ENCODE measurements at regions not wholly inside any gene's neighbourhood (a gene's known extent, or its start where the extent isn't known, plus 50 kb on each side); places are given as distances from the start of the nearest gene placed in this dataset.

DNA sequence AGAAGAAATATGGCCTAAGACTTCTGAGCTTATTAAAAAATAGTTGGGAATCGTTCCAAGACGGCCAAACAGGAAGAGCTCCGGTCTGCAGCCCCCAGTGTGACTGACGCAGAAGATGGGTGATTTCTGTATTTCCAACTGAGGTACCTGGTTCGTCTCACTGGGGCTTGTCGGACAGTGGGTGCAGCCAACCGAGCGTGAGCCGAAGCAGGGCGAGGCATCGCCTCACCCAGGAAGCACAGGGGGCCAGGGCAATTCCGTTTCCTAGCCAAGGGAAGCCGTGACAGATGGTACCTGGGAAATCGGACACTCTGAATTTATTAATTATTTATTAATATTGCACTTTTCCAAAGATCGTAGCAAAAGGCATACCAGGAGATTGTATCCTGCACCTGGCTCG is 857.8 kb downstream of the C12orf50 start:
- Mint-ChIP-seq H3K27me3 (no peaks in the 10 kb centered on the region), H3K9me3 (peaks cover 5% of the 10 kb centered on the region), H3K27ac (no peak overlapping the region), H3K4me1 (no peaks in the 10 kb centered on the region), H3K36me3 (ENCODE audit: low read depth) (no peaks in the 10 kb centered on the region), H3K4me3 (no peak overlapping the region)
- DNase-seq (no peak), ATAC-seq (ENCODE audit: low read depth) (no peak)
- POLR2A ChIA-PET = no interaction called here
- CTCF ChIA-PET = no interaction called here
- TF ChIP-seq, protein P1, sequence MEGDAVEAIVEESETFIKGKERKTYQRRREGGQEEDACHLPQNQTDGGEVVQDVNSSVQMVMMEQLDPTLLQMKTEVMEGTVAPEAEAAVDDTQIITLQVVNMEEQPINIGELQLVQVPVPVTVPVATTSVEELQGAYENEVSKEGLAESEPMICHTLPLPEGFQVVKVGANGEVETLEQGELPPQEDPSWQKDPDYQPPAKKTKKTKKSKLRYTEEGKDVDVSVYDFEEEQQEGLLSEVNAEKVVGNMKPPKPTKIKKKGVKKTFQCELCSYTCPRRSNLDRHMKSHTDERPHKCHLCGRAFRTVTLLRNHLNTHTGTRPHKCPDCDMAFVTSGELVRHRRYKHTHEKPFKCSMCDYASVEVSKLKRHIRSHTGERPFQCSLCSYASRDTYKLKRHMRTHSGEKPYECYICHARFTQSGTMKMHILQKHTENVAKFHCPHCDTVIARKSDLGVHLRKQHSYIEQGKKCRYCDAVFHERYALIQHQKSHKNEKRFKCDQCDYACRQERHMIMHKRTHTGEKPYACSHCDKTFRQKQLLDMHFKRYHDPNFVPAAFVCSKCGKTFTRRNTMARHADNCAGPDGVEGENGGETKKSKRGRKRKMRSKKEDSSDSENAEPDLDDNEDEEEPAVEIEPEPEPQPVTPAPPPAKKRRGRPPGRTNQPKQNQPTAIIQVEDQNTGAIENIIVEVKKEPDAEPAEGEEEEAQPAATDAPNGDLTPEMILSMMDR (IDR thresholded peaks at IDR 0.05) = no peak
- intact Hi-C loops (cut with micrococcal nuclease) = no loop called here

DNA sequence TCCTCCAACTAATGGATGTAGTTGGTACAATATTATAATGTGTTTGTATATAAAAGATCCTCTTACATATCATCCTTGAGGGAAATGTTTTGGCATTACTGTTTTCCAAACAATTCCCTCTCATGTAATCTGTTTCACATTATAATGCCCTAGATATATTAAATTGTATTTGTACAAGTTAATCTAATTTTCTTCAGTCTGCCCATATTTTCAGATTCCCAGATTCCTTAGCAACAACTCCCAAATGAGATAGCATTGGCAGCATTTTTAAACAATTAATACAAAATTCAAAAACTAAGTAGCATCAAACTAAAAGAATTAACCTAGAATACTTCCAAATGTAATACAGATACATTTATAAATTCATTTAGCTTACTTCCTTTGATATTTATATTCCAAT is 860.2 kb downstream of the C12orf50 start:
- Mint-ChIP-seq H3K27me3 (no peaks in the 10 kb centered on the region), H3K9me3 (peaks cover 13% of the 10 kb centered on the region), H3K27ac (no peak overlapping the region), H3K4me3 (no peak overlapping the region), H3K36me3 (ENCODE audit: low read depth) (no peaks in the 10 kb centered on the region), H3K4me1 (no peaks in the 10 kb centered on the region)
- no peak for ATAC-seq (ENCODE audit: low read depth)
- DNase-seq = no peak
- TF ChIP-seq, protein P1 (IDR thresholded peaks at IDR 0.05) = no peak
- ChIA-PET CTCF (no interaction called here), POLR2A (no interaction called here)
- intact Hi-C loops (cut with micrococcal nuclease) = no loop called here

DNA sequence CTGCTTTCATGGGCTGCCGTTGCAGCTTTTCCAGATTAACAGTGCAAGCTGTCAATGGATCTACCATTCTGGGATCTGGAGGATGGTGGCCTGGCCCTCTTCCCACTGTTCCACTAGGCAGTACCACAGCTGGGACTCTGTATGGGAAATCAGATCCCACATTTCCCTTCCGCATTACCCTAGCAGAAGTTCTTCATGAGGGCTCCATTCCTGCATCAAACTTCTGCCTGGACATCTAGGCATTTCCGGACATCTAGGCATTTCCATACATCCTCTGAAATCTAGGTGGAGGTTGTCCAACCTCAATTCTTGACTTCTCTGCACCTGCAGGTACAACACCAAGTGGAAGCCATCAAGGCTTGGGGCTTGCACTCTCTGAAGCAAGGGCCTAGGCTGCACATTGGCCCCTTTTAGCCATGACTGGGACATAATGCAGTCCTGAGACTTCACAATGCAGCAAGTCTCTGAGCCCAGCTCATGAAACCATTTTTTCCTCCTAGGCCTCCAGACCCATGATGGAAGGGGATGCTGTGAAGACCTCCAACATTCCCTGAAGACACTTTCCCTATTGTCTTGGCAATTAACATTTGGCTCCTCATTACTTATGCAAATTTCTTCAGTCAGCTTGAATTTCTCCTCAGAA is 863.3 kb downstream of the C12orf50 start:
- CTCF ChIA-PET = no interaction called here
- no peaks in the 10 kb centered on the region for H3K4me1 Mint-ChIP-seq
- no peaks in the 10 kb centered on the region for H3K27me3 Mint-ChIP-seq
- no peaks in the 10 kb centered on the region for H3K36me3 Mint-ChIP-seq (ENCODE audit: low read depth)
- DNase-seq = no peak
- intact Hi-C loops (cut with micrococcal nuclease) = no loop called here
- no peak for ATAC-seq (ENCODE audit: low read depth)
- H3K4me3 Mint-ChIP-seq = no peak overlapping the region
- H3K9me3 Mint-ChIP-seq = peaks cover 17% of the 10 kb centered on the region
- no peak overlapping the region for H3K27ac Mint-ChIP-seq
- POLR2A ChIA-PET = no interaction called here
- TF ChIP-seq, protein P1 (IDR thresholded peaks at IDR 0.05) = no peak

DNA sequence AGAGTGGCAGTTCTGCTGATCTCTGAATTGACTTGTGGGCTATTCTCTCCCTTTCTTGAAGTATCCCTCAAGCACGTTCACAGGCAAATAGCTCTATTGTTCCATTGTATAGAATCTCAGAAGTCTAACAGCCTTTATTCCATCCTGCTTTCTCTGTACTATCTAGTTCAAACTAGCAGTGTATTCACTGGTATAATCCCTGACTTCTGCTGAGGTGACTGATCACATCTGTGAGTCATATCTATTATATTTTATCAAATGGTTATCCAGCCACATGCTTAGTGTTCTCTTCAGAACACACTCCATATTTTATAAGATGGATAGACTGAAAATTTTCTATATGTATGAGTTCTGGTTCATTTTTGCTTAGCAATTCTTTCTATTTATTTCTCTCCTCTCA is 866.1 kb downstream of the C12orf50 start:
- Mint-ChIP-seq H3K27me3 (no peaks in the 10 kb centered on the region), H3K4me1 (no peaks in the 10 kb centered on the region), H3K9me3 (peaks cover 17% of the 10 kb centered on the region), H3K36me3 (ENCODE audit: low read depth) (no peaks in the 10 kb centered on the region), H3K4me3 (no peak overlapping the region), H3K27ac (no peak overlapping the region)
- no peak for DNase-seq
- ChIA-PET CTCF (no interaction called here), POLR2A (no interaction called here)
- TF ChIP-seq, protein P1 (IDR thresholded peaks at IDR 0.05) = no peak
- intact Hi-C loops (cut with micrococcal nuclease) = no loop called here
- ATAC-seq (ENCODE audit: low read depth) = no peak

DNA sequence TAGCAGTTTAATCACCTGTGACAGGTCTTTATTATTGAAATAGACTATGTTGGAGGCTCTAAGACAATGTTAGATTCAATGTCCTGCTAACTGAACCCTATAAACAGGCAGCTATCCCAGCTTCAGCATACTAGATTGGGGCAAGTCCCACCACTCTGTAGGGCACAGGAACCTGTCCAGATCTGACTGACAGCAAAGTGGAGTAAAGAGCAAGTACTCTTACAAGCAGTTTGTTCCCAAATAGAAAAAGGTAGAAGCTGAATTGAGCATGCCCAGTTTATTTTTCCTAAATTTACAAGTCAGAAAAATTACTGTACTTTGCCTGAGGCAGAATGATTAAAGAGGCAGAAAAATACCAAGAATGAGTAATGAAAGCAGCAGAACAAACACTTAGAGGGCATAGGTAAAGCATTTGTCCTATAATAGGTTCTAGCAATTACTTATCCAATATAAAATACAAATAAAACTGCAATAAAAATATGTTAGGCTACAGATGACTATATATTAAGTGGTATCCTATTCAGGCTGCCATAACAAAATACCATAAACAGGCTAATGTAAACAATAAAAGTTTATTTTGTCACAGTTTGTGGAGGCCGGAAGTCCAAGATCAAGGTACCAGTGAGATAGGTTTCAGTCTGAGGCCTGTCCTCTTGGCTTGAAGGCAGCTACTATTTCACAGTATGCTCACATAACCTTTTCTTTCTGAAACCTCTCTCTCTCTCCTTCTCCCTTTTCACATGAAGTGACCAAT is 868.2 kb downstream of the C12orf50 start:
- H3K9me3 Mint-ChIP-seq = peaks cover 12% of the 10 kb centered on the region
- TF ChIP-seq, protein P1 (IDR thresholded peaks at IDR 0.05) = no peak
- POLR2A ChIA-PET = no interaction called here
- no peak overlapping the region for H3K4me3 Mint-ChIP-seq
- DNase-seq (no peak), ATAC-seq (ENCODE audit: low read depth) (no peak)
- intact Hi-C loops (cut with micrococcal nuclease) = no loop called here
- H3K27me3 Mint-ChIP-seq = no peaks in the 10 kb centered on the region
- H3K36me3 Mint-ChIP-seq (ENCODE audit: low read depth) = no peaks in the 10 kb centered on the region
- H3K27ac Mint-ChIP-seq = no peak overlapping the region
- no peaks in the 10 kb centered on the region for H3K4me1 Mint-ChIP-seq
- CTCF ChIA-PET = no interaction called here
